HG03135 (cell line): ENCODE measurements at regions not wholly inside any gene's neighbourhood (a gene's known extent, or its start where the extent isn't known, plus 50 kb on each side); places are given as distances from the start of the nearest gene placed in this dataset.

ENCODE experiments used
- ATAC-seq: cut with Tn5 transposase; IDR thresholded peaks from one replicate; pipeline ENCODE4 v1.9.1; 2021; ENCODE audit warnings: mild to moderate bottlenecking, moderate library complexity; ENCODE audit not compliant: unreplicated experiment

DNA sequence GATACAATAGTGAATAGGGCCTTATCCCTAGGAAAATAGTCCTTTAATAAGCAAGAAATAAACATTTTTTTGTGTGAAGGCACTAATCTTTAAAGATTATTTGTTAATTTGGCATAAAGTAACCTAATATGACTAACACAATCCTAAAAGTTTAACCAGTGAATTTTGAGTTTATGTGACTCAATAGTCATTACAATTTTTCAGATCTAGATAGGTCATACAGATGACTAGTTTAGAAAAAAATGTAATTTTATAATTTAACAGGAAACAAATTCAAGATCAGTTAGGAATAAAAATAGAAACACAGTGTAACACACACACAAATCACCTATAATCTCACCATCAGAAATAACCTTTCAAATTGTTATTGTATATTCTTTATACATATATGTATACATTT is 620.7 kb upstream of the ALCAM start:
- ATAC-seq = no peak

DNA sequence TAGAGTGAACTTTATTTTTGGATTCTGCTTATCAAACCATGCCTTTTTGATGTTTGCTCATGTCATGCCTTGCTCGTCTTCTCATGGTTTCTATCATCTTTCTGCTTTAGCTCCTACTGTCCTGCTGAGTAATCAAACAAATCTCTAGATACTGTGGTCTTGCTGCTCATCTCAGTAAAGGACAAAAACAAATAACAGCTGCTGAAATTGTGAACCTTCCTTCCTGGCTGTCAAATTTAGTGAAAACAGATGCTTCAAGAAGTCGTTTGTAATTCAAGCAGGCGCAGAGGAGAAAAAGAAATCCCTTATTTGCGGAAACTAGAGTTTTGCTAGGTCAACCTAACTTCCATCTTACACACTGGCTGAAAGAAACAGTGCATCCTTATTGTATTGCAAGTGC is 616.1 kb upstream of the ALCAM start:
- ATAC-seq = no peak

DNA sequence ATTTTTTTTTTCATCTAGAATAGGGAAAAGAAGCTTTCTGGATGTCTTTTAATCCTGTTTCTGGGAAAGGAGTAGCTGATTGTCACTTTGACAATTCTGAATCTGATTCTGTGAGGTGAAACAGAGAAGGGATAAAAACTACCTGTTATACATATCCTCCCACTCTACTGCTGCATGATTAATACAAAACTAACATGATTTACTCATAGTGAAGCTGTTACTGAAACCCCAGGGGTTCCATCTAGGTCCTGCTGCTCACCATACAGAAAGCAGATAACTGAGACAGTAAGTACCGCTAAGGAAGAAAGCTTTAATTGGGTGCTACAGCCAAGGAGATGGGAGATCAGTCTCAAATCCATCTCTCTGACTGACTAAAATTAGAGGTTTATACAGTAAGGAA is 610.9 kb upstream of the ALCAM start:
- no peak for ATAC-seq

DNA sequence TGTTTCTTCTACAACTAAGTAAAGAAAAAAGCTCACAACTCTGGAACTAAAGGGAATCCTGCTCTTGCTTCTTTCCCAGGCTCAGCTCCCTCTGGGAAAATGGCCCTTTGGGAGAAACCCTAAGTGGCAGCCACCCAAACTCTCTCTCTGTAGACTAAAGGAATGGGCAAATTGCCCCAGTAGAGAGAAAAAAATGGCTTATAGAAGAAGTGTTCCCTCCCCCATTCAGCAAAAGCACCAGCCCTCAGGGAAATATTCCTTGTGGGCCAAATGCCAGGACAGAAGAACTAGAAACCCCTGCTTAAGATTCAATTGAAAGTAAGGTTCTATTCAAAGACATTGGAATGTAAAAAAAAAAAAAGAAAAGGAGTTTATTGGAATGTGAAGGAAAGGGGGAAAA is 603.7 kb upstream of the ALCAM start:
- no peak for ATAC-seq

DNA sequence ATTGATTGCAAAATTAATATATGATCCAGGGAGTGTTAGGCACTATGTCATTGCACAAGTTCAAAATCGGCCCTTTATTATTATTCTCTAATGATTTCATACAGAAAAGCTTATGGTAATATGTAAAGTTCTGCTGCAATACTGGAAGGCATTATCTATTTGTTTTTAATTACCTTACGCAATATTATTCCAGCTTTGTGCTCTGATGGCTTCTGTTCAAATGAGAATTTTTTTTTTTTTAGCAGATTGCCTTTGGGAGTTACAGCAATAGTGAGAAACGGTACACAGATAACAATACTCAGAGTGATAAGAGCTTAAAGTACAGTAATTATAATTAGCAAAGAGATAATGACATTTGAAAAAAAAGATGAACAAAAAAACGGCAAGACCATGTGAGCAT is 602.2 kb upstream of the ALCAM start:
- no peak for ATAC-seq

DNA sequence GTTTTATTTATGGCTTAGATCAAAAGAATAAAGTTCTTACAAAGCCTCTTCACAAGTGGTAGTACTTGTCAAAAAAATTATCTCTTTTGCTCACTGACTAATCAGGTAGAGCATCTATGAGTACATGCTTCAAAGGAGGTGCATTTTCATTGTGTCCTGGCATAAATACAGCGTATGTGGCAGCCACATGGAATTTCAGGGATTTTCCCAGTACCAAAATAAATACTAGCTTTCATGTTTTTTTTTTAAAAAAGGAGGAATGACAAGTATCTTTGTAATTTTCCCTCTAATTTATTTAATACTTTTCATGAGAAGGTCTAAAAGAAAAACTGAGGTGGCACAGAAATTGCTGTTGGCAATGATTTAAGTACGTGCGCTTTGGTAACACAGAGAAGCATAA is 597.8 kb upstream of the ALCAM start:
- ATAC-seq = no peak

DNA sequence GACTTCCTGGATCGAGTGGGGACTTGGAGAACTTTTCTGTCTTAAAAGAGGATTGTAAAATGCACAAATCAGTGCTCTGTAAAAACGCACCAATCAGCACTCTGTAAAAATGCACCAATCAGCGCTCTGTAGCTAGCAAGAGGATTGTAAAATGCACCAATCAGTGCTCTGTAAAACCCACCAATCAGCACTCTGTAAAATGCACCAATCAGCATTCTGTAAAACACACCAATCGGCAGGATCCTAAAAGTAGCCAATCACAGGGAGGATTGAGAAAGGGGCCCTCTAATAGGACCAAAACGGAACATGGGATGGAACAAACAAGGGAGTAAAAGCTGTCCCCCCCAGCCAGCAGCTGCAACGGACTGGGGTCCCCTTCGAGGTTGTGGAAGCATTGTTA is 587.4 kb upstream of the ALCAM start:
- ATAC-seq = no peak

DNA sequence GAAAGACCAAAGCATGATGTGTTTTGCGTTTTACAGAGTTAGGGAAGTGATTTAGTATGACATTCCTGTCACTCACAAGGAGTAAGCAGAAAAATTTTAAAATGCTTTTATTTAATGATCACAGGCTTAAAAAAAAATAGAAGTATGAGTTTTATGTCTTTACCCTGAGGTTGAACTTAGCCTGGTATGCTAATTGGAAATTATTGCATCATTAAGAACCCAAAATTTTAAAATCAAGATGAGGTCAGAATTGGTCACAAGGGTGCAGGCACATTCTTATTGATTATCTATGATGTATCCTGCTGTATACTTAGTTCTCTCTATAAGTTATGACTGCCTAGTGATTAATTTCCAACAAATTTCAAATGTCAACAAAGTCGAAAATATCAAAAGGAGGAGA is 585.6 kb upstream of the ALCAM start:
- no peak for ATAC-seq

DNA sequence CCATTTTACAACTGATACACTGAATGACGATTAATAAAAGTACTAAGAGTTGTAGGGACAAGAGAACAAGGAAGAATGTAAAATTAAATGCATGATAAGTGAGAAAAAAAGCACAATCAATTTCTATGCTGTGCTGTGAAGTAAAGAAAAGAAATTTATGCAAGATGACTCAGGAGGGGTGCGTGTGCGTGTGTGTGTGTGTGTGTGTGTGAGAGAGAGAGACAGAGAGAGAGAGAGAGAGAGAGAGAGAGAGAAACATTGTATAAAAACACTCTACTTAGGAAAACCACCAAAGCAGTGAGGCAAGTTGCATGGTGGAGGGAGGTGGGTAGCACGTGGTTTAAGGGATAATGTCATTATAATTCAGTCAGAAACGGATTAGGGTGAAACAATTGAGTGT is 580.8 kb upstream of the ALCAM start:
- no peak for ATAC-seq

DNA sequence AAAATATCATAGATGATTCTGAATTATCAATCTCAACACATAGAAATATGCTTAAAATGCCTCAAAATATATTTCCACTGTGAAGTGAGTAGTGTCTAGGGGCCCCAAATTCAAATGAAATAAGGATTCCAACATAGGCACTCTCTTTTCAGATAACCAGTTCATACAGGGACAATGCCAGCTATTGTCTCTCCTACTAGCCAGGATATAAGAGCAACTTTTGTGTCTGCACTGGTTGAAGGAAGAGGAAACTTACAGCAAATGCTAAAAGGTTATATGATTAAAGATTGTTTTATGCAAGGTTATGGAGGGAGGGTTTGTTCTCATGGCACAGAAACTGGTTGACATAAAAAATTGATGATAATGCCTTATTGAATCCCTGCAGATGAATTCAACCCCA is 579.4 kb upstream of the ALCAM start:
- no peak for ATAC-seq

DNA sequence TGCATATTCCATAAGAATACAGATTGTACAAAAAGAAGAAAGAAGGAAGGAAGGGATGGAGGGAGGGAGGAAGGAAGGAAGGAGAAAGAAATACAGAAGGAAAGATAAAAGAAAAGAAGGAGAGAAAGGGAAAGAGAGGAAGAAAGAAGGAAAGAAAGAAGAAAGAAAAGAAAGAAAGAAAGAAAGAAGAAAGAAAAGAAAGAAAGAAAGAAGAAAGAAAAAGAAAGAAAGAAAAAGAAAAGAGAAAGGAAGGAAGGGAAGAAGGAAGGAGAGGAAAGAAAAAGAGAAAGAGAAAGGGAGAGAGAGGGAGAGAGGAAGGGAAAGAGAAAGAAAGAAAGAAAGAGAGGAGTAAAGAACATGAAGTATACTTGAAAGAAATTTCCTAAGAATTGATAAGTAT is 577.9 kb upstream of the ALCAM start:
- ATAC-seq = no peak

DNA sequence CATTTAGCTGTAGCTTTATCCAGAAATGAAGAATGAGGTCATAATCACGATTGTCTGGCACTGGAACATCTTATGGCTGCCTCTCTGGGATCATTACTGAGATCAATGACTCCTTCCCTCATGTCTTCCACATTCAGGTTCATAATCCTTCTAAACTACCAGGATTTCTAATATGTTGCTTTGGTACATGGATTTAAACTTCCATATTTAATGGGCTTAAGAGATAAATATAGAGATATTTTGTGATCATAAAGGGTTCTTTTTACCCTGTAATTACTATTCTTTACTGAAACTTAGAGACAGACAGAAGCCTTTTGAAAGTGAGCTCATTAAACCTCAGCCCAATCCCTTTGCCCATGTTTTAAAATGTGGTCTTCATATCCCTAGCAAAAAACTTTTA is 575.4 kb upstream of the ALCAM start:
- ATAC-seq = no peak

DNA sequence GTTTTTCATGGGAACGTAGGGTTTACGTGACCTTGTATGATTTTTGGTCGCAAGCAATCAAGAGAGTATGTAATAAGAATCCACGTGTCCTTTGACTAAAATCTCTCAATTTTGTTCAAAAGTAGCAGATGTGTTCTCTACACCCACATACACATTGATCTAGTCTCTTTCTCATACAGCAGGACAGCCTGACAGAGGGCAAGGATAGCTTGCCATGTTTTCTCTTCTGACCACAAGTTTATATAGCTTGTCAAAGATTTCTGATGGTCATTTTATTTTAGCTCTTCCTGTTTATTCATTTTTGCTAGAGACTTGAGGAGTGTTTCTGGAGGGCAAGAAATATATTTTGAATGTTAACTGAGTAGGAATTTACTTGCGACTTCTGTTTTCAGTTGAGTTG is 570.2 kb upstream of the ALCAM start:
- no peak for ATAC-seq

DNA sequence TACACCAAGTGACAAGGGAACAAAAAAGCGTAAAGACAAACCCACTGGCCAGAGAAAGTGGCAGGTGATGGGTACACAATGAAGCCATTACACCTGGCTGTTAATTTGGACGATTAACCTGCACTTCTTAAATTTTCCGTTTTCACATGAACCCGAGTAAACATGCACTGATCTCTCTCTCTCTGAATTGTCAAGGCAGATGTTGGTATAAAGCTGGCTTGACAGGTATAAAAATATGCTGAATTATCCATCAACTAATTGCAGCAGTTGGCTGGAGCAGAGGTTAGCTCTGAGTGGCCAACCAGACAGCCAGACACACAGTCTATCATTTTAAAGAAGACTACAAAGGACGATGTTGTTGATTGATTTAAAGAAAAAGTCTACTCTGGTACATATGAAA is 561.7 kb upstream of the ALCAM start:
- ATAC-seq = no peak

DNA sequence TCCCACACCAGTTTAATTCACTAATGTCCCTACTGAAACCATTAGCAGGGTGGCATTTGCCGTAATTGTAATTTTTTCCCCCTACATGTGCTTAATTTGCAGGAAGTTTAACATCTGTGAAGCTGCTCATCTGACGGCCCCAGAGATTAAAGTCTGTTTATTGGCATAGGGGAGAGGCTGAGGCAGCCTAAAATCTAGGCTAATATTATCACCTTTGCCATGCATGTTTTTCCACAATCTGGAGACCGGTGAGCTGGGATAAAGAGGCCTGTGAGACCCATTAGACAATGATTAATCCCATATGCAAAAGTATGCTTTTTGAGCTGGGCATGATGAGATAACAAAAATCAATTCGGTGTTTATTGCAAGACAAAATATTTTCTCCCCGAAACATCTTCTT is 561.2 kb upstream of the ALCAM start:
- ATAC-seq = no peak

DNA sequence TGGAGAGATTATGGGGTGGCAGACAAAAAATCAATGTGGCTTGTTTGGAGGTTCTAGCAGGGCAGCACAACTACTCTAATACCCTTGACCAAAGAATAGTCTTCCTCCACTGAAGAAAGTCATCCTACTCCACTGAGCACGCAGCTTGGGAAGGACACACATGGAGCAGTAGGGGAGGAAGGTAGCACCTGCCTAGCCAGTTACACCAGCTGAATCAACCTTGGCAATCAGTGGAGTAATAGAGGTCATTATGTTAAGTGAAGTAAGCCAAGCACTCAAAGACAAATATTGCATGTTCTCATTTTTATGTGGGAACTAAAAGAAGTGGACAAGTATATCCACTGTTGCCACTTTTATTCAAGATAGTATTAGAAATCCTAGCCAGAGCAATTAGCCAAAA is 555.8 kb upstream of the ALCAM start:
- no peak for ATAC-seq

DNA sequence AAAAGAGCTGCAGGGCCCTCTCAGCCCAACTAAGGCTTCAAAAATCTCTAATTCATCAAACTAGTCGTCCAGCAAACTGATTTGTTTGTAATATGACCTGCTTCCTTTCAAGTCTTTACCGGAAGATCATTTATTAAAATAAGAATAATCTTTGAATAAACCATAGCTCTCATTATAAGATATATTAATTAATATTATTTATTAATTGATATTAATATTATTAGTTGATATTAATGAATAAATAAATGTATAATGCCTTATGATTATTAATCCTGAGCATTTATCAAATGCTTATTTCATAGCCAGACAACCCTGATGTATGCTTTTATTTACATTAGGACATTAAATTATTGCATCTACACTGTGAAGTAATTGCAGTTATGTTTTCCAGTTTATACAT is 550.7 kb upstream of the ALCAM start:
- ATAC-seq = no peak

DNA sequence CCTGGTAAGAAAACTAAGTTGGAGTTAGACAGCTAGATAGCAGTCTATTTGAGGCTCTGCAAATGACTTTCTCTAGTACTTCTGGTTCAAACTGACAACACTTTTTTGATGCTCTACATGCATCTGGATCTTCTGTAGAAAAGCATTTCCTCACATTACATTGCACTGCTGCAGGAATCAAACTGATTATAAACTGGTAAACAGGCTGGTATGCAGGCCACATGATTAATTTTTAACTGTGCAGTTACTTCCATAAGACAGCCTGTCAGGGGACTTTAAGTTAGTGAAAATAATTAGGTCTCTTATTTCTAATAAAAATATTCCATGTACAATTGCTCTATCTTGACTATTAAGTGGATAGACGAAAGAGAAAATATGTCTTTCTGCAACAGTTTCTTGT is 550.0 kb upstream of the ALCAM start:
- ATAC-seq = no peak

DNA sequence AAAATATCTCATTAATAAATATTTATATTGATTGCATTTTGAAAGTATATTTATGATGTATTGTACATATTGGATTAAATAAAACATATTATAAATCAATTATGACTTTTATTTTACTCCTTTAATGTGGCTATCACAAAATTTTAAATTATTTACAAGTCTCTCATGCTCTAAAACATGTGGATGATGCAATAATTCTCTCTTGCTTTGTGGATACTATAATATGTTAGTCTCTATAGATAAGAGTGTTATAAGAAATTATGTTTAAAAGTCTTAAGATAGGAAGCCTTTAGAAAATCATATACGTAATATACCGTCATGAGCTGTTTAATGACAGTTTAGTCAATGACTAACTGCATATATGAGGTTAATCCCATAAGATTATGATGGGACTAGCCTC is 547.4 kb upstream of the ALCAM start:
- ATAC-seq = no peak

DNA sequence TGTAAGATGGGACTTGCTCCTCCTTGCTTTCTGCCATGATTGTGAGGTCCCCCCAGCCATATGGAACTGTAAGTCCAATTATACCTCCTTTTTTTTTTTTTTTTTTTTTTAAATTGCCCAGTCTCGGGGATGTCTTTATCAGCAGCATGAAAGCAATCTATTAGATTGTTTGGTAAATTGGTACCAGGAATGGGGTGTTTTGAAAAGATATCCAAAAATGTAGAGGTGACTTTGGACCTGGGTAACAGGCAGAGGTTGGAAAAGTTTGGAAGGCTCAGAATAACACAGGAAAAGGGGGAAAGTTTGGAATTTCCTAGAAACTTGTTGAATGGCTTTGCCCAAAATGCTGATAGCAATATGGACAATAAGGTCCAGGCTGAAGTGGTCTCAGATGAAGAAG is 545.8 kb upstream of the ALCAM start:
- ATAC-seq = no peak

DNA sequence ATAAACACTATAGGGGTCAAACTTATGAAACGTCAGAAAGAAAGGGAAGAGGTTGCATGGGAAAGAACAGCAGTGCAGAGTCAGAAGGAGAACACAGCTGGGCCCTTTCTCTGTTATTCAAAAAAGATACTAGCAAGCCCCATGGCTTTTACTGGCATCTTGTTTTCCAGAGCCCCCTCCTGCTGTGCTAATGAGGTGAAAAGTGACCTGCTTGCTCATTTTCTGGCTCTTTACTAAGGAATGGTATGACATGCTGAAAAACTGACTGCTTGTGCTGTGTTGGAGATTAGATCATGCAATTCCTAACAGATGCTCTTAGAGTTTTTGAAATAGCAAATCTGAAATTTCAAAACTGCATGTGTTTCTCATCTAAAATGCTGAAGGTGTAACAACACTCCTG is 541.6 kb upstream of the ALCAM start:
- ATAC-seq = no peak

DNA sequence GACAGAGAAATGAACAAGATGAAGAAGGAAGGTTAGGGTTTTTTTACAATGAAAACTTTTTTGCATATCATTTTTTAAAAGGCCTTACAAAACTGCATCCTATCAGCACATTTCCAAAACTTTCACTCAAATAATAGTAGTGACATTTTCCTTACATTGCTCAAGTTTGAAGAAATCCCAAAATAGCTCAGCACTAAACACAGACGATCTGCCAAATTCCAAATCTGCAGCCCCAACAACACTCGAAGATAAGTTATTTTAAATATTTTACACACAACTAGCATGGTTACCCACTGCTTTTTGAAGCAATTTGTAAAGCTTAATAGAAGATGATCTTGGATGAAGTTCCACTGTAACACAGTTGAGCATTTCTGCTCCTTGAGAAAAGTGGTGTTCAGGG is 535.6 kb upstream of the ALCAM start:
- no peak for ATAC-seq

DNA sequence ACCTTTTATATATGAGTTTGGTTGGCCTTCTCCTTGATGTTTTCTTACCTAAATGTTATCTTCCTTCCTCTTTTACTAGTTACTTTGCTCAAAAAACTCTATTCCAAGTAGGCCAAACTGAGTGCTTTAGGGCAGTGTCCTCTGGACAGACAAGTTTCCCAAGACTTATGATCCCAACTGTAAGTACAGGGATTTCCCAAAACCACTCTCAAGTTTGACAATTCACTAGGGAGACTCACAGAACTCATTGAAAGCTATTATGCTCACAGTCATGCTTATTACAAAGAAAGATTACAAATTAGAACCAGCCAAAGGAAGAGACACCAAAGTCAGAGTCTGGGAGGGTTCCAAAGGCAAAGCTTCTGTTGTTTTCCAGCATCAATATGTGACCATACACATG is 534.2 kb upstream of the ALCAM start:
- ATAC-seq = no peak

DNA sequence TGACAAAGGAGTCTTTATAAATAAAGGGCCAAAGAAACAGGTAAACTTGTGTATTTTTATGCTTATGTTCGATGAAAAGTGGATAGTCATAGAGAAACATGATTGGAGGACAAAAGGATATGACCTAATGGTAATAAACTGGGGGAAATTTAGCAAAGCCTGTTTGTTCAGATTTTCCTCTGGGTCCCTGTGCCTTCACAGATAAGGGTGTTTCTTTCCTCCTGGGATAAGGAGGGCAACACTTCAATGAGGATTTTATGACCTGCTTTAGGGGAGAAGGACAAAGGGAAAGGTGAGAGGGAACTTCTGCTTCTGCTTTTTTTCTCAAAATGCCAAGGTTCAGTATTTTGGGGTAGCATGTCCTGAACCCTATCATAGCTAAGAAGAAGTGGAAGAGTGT is 531.3 kb upstream of the ALCAM start:
- no peak for ATAC-seq
